H1 (cell line): ENCODE measurements at regions not wholly inside any gene's neighbourhood (a gene's known extent, or its start where the extent isn't known, plus 50 kb on each side); places are given as distances from the start of the nearest gene placed in this dataset.

Experiments
- CHD1 ChIP-seq: IDR thresholded peaks from 2 replicates; pipeline ENCODE4 v1.6.1; 2012; ENCODE audit warnings: low read depth, low read length, improper control_type of control experiment
- JUN ChIP-seq: IDR thresholded peaks from 2 replicates; pipeline ENCODE4 v1.6.1; 2011; ENCODE audit warnings: low read depth, mild to moderate bottlenecking, improper control_type of control experiment, low read length
- MAFK ChIP-seq: IDR thresholded peaks from 2 replicates; pipeline ENCODE4 v1.6.1; 2012; ENCODE audit warnings: low read depth, mild to moderate bottlenecking, improper control_type of control experiment, low read length
- SAP30 ChIP-seq: fragments of 300-600 bp; sonication (generic); IDR thresholded peaks from 2 replicates; pipeline ENCODE4 v1.7.1; 2012; ENCODE audit warnings: low read length, moderate library complexity, mild to moderate bottlenecking, inconsistent platforms; ENCODE audit not compliant: insufficient read depth, insufficient replicate concordance
- SUZ12 ChIP-seq: fragments of 200-600 bp; sonication (generic); IDR thresholded peaks from 2 replicates; pipeline ENCODE4 v1.6.1; 2012; ENCODE audit warnings: mild to moderate bottlenecking, inconsistent platforms, low read length, moderate library complexity, mixed read lengths
- TCF12 ChIP-seq: IDR thresholded peaks from 2 replicates; pipeline ENCODE4 v1.6.1; 2011; ENCODE audit warnings: low read depth, mild to moderate bottlenecking, low read length

GRCh38 chr16:86826941-86827340, 248.6 kb downstream of the FOXL1 start (continued):
- TF ChIP-seq JUN (no peak), MAFK (no peak), SAP30 (no peak), SUZ12 (no peak), CHD1 (no peak), TCF12 (no peak)
